Left ventricle myocardium inferior (tissue), 1 donor: ENCODE measurements at regions not wholly inside any gene's neighbourhood (a gene's known extent, or its start where the extent isn't known, plus 50 kb on each side); places are given as distances from the start of the nearest gene placed in this dataset.

Experiments used
- DNase-seq: peaks from one replicate; pipeline ENCODE4 v3.0.0-alpha.2; 2020
- H3K27ac ChIP-seq: fragments of 200-600 bp; replicated peaks from 2 replicates; pipeline ENCODE4 v1.8.0; 2021
- H3K27me3 ChIP-seq: fragments of 200-600 bp; 2 replicates; pipeline ENCODE4 v1.8.0; 2021; ENCODE audit warnings: low read depth
- H3K36me3 ChIP-seq: fragments of 200-600 bp; 2 replicates; pipeline ENCODE4 v1.8.0; 2021
- H3K4me1 ChIP-seq: fragments of 200-600 bp; 2 replicates; pipeline ENCODE4 v1.8.0; 2021
- H3K4me3 ChIP-seq: fragments of 200-600 bp; 2 replicates; pipeline ENCODE4 v1.8.0; 2021; ENCODE audit warnings: mild to moderate bottlenecking, moderate library complexity
- H3K9me3 ChIP-seq: fragments of 200-600 bp; replicated peaks from 2 replicates; pipeline ENCODE4 v1.8.0; 2021
- CTCF ChIP-seq: fragments of 200-600 bp; IDR thresholded peaks from 2 replicates; pipeline ENCODE4 v1.8.0; 2021; ENCODE audit warnings: antibody characterized with exemption, mild to moderate bottlenecking, borderline replicate concordance
- intact Hi-C: fragments of 100-400 bp; cut with micrococcal nuclease; formaldehyde crosslinking; loops from one replicate; pipeline ENCODE4 v1.11.0; 2022
- donor health status: DM: no; HTN: yes; CAD: no; lungs with severe emphysema.

- TF ChIP-seq CTCF, result no peak
- no peaks in the 10 kb centered on the region for H3K36me3 ChIP-seq
- no peak for DNase-seq
- intact Hi-C loops, result no loop called here
- no peak overlapping the region for H3K4me3 ChIP-seq
- no peaks in the 10 kb centered on the region for H3K4me1 ChIP-seq
- H3K27ac ChIP-seq, result no peak overlapping the region
- no peaks in the 10 kb centered on the region for H3K27me3 ChIP-seq
- H3K9me3 ChIP-seq, result no peaks in the 10 kb centered on the region
Observed at GRCh38 chr9:82781921-82782392, 281.0 kb downstream of the RASEF start.

GRCh38 chr9:82783045-82783444, 279.9 kb downstream of the RASEF start:
- no peak for TF ChIP-seq CTCF
- Histone ChIP-seq H3K4me3 (no peak overlapping the region), H3K4me1 (no peaks in the 10 kb centered on the region), H3K9me3 (no peaks in the 10 kb centered on the region), H3K27ac (no peak overlapping the region), H3K27me3 (no peaks in the 10 kb centered on the region), H3K36me3 (no peaks in the 10 kb centered on the region)
- intact Hi-C loops, result no loop called here
- no peak for DNase-seq

DNA sequence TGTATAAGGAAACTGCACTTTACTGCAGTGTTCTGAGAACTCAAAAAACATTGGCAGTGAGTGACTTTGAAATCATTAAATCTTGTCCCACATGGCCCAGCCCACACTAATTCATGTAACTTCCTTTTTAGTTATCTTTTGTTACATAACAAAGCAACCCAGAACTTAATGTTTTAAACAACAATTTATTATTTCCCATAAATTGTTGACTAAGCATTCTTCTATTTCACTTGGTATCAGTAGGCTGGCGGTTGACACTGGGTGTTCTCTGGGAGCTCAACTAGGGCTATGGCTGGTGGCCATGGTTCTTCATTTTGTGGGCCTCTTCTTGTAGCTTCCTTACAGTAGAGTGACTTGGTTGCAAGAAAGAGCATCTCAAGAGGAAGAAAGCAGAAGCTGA, 278.4 kb downstream of the RASEF start:
- H3K9me3 ChIP-seq, result no peaks in the 10 kb centered on the region

GRCh38 chr9:82789155-82789824, 273.7 kb downstream of the RASEF start:
- no peak overlapping the region for H3K27ac ChIP-seq
- H3K9me3 ChIP-seq, result no peaks in the 10 kb centered on the region
- H3K27me3 ChIP-seq, result peaks cover 2% of the 10 kb centered on the region
- no peak for DNase-seq
- no peak overlapping the region for H3K4me3 ChIP-seq
- no peaks in the 10 kb centered on the region for H3K36me3 ChIP-seq
- no peaks in the 10 kb centered on the region for H3K4me1 ChIP-seq
- intact Hi-C loops, result no loop called here
- TF ChIP-seq CTCF, result no peak

More for the DNA sequence above, 278.4 kb downstream of the RASEF start:
- Histone ChIP-seq H3K27me3 (peaks cover 2% of the 10 kb centered on the region), H3K4me1 (no peaks in the 10 kb centered on the region), H3K36me3 (no peaks in the 10 kb centered on the region), H3K4me3 (no peak overlapping the region), H3K27ac (no peak overlapping the region)
- DNase-seq, result no peak
- intact Hi-C loops, result no loop called here
- TF ChIP-seq CTCF, result no peak

DNA sequence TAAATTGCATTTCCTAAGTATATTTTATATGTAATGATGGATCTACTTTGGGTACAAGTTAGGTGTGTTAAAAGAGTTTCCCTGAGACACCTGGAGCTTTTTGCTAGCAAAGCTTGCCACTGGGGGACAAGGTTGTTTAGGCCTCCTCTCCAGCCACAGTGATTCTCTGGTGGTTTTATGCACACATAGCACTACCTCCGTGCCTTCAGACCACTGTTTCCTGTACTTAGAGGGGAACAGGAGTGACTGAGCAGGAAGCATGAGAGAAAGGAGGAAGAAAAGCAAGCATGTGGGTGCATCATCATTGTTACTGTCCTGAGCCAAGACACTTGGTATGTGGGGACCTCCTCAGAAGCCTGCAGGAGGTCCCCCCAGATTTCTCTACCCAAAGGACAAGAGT, 272.1 kb downstream of the RASEF start:
- no peak for DNase-seq
- intact Hi-C loops, result no loop called here
- peaks cover 2% of the 10 kb centered on the region for H3K27me3 ChIP-seq
- no peak overlapping the region for H3K4me3 ChIP-seq
- no peaks in the 10 kb centered on the region for H3K36me3 ChIP-seq
- no peaks in the 10 kb centered on the region for H3K9me3 ChIP-seq
- H3K4me1 ChIP-seq, result no peaks in the 10 kb centered on the region
- H3K27ac ChIP-seq, result no peak overlapping the region
- TF ChIP-seq CTCF, result no peak
